Chondrocyte (in vitro differentiated cells): ENCODE measurements at regions not wholly inside any gene's neighbourhood (a gene's known extent, or its start where the extent isn't known, plus 50 kb on each side); places are given as distances from the start of the nearest gene placed in this dataset.

Experiments used
- DNase-seq: peaks from one replicate; pipeline ENCODE4 v3.0.0; 2021; ENCODE audit warnings: mixed read lengths, low spot score
- H3K27ac Mint-ChIP-seq: one replicate; pipeline ENCODE4 v1.8.0; 2021; ENCODE audit warnings: mild to moderate bottlenecking, moderate library complexity, mixed read lengths; ENCODE audit not compliant: unreplicated experiment
- H3K27me3 Mint-ChIP-seq: 2 replicates; pipeline ENCODE4 v1.8.0; 2021; ENCODE audit warnings: low read depth, mixed read lengths
- H3K36me3 Mint-ChIP-seq: 2 replicates; pipeline ENCODE4 v1.8.0; 2021; ENCODE audit warnings: low read depth, mixed read lengths
- H3K4me1 Mint-ChIP-seq: 2 replicates; pipeline ENCODE4 v1.8.0; 2021; ENCODE audit warnings: low read depth, mild to moderate bottlenecking, mixed read lengths
- H3K4me3 Mint-ChIP-seq: one replicate; pipeline ENCODE4 v1.8.0; 2021; ENCODE audit warnings: mild to moderate bottlenecking, moderate library complexity, mixed read lengths; ENCODE audit not compliant: unreplicated experiment
- H3K9me3 Mint-ChIP-seq: 2 replicates; pipeline ENCODE4 v1.8.0; 2021; ENCODE audit warnings: low read depth, mixed read lengths
- TF ChIP-seq, protein P1 (sequence below): fragments of 200-600 bp; sonication (generic); IDR thresholded peaks from 2 replicates; pipeline ENCODE4 v1.5.0; 2021; ENCODE audit warnings: antibody characterized with exemption, mild to moderate bottlenecking, moderate library complexity

DNA sequence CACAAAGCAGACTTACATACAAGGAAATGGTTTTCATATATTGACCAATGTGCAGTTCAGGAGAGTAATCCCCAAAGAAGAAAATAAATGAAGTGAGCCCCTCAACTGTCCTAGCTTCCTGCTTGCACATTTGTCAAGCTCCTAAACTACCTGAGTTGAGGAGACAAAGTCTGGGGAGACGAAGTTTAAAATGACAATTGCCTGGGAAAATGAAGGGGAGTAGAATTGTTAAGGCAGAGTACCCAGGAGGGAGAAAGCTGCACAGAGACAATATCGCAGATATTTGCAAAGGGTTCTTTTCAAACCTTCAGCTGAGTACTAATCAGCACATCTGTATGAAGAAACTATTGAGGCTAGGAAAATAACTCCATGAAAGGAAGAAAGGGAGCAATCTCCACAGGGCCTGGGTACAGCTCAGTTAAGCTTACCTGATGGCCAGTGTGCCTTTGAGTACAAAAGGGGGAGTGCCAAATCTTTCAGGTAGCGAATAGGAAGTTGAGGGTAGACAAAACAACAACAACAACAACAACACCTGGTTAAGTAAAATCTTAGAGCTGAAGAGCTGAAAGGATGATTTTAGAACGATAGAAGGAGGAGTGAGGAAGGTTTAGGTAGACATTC is 1700.1 kb upstream of the PRR20A start:
- no peak for DNase-seq
- no peak overlapping the region for H3K4me3 Mint-ChIP-seq
- no peak overlapping the region for H3K27ac Mint-ChIP-seq
- H3K27me3 Mint-ChIP-seq = peaks cover 4% of the 10 kb centered on the region
- H3K4me1 Mint-ChIP-seq = no peaks in the 10 kb centered on the region
- H3K9me3 Mint-ChIP-seq = no peaks in the 10 kb centered on the region
- TF ChIP-seq, protein P1, sequence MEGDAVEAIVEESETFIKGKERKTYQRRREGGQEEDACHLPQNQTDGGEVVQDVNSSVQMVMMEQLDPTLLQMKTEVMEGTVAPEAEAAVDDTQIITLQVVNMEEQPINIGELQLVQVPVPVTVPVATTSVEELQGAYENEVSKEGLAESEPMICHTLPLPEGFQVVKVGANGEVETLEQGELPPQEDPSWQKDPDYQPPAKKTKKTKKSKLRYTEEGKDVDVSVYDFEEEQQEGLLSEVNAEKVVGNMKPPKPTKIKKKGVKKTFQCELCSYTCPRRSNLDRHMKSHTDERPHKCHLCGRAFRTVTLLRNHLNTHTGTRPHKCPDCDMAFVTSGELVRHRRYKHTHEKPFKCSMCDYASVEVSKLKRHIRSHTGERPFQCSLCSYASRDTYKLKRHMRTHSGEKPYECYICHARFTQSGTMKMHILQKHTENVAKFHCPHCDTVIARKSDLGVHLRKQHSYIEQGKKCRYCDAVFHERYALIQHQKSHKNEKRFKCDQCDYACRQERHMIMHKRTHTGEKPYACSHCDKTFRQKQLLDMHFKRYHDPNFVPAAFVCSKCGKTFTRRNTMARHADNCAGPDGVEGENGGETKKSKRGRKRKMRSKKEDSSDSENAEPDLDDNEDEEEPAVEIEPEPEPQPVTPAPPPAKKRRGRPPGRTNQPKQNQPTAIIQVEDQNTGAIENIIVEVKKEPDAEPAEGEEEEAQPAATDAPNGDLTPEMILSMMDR = no peak
- no peaks in the 10 kb centered on the region for H3K36me3 Mint-ChIP-seq

GRCh38 chr13:55464222-55464621 is 1676.5 kb upstream of the PRR20A start:
- Mint-ChIP-seq H3K4me3 (no peak overlapping the region), H3K36me3 (no peaks in the 10 kb centered on the region), H3K27ac (no peak overlapping the region), H3K27me3 (peaks cover 2% of the 10 kb centered on the region), H3K4me1 (no peaks in the 10 kb centered on the region), H3K9me3 (no peaks in the 10 kb centered on the region)
- no peak for DNase-seq
- TF ChIP-seq, protein P1 = no peak

GRCh38 chr13:55467476-55467875 is 1673.2 kb upstream of the PRR20A start:
- no peaks in the 10 kb centered on the region for H3K4me1 Mint-ChIP-seq
- peaks cover 2% of the 10 kb centered on the region for H3K27me3 Mint-ChIP-seq
- H3K4me3 Mint-ChIP-seq = no peak overlapping the region
- H3K36me3 Mint-ChIP-seq = no peaks in the 10 kb centered on the region
- H3K27ac Mint-ChIP-seq = no peak overlapping the region
- TF ChIP-seq, protein P1 = no peak
- peaks cover 3% of the 10 kb centered on the region for H3K9me3 Mint-ChIP-seq
- DNase-seq = no peak

- Mint-ChIP-seq H3K4me3 (no peak overlapping the region), H3K4me1 (no peaks in the 10 kb centered on the region), H3K9me3 (peaks cover 8% of the 10 kb centered on the region), H3K27me3 (no peaks in the 10 kb centered on the region), H3K36me3 (peaks cover 1% of the 10 kb centered on the region), H3K27ac (no peak overlapping the region)
- TF ChIP-seq, protein P1 = no peak
- no peak for DNase-seq
These were observed 1657.0 kb upstream of the PRR20A start for GRCh38 chr13:55483626-55484158.

DNA sequence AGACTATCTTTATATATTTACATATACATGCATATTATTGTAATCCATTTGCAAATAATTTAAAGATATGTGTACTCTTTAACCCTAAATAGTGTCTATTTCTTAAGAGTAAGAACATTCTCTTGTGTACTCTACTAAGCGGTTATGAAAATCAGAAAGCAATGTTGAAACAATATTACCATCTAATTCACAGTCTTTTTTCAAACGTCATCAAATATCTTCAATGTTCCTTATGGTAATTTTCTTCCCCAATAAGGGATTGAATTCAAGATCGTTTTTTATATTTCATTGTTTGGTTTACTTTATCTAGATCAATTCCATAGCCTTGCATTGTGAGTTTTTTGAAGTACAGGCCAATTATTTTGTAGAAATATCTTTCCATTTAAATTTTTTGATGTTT is 1647.4 kb upstream of the PRR20A start:
- no peak overlapping the region for H3K27ac Mint-ChIP-seq
- TF ChIP-seq, protein P1 = no peak
- peaks cover 3% of the 10 kb centered on the region for H3K9me3 Mint-ChIP-seq
- peaks cover 5% of the 10 kb centered on the region for H3K27me3 Mint-ChIP-seq
- no peak for DNase-seq
- H3K4me1 Mint-ChIP-seq = no peaks in the 10 kb centered on the region
- H3K36me3 Mint-ChIP-seq = no peaks in the 10 kb centered on the region
- no peak overlapping the region for H3K4me3 Mint-ChIP-seq
